Trophoblast cell (in vitro differentiated cells and primary cell): ENCODE measurements at regions not wholly inside any gene's neighbourhood (a gene's known extent, or its start where the extent isn't known, plus 50 kb on each side); places are given as distances from the start of the nearest gene placed in this dataset.

Experiments used
- DNase-seq, 2 donors: peaks; one replicate each; pipeline ENCODE4 v3.0.0-alpha.2; 2016
- H2AFZ ChIP-seq: 2 replicates; pipeline ENCODE4 v1.6.1; 2013; ENCODE audit warnings: low read length, moderate library complexity, mild to moderate bottlenecking; ENCODE audit not compliant: insufficient read depth, poor library complexity
- H2AK5ac ChIP-seq: 2 replicates; pipeline ENCODE4 v1.6.1; 2013; ENCODE audit warnings: mild to moderate bottlenecking, low read length
- H2BK120ac ChIP-seq: 2 replicates; pipeline ENCODE4 v1.6.1; 2013; ENCODE audit warnings: low read length, mild to moderate bottlenecking, moderate library complexity; ENCODE audit not compliant: insufficient read depth, poor library complexity
- H2BK12ac ChIP-seq: 2 replicates; pipeline ENCODE4 v1.6.1; 2013; ENCODE audit warnings: mild to moderate bottlenecking, low read length, moderate library complexity
- H2BK5ac ChIP-seq: 2 replicates; pipeline ENCODE4 v1.6.1; 2013; ENCODE audit warnings: low read length, low read depth, moderate library complexity, mild to moderate bottlenecking; ENCODE audit not compliant: poor library complexity
- H3K14ac ChIP-seq: 2 replicates; pipeline ENCODE4 v1.6.1; 2013; ENCODE audit warnings: mild to moderate bottlenecking, low read length
- H3K18ac ChIP-seq: 2 replicates; pipeline ENCODE4 v1.6.1; 2013; ENCODE audit warnings: mild to moderate bottlenecking, low read length
- H3K23ac ChIP-seq: 2 replicates; pipeline ENCODE4 v1.6.1; 2013; ENCODE audit warnings: low read length
- H3K27ac ChIP-seq: 2 replicates; pipeline ENCODE4 v1.5.1; 2013; ENCODE audit warnings: low read depth, mild to moderate bottlenecking, inconsistent platforms, low read length, moderate library complexity
- H3K27me3 ChIP-seq: 2 replicates; pipeline ENCODE4 v1.6.1; 2013; ENCODE audit warnings: inconsistent platforms, mild to moderate bottlenecking, low read length, moderate library complexity; ENCODE audit not compliant: insufficient read depth
- H3K36me3 ChIP-seq, 2 experiments: 1 replicate in 1 of 2; 2 replicates in 1 of 2; pipeline ENCODE4 v1.6.1; 2013; ENCODE audit warnings: low read length in 2 of 2, mild to moderate bottlenecking in 2 of 2, moderate library complexity in 1 of 2; ENCODE audit not compliant: insufficient read depth in 2 of 2, control insufficient read depth in 1 of 2
- H3K4ac ChIP-seq: 2 replicates; pipeline ENCODE4 v1.6.1; 2013; ENCODE audit warnings: low read depth, mild to moderate bottlenecking, low read length, moderate library complexity
- H3K4me1 ChIP-seq, 2 experiments: 1 replicate in 1 of 2; 2 replicates in 1 of 2; pipeline ENCODE4 v1.6.1; 2013; ENCODE audit warnings: low read length in 2 of 2, mild to moderate bottlenecking in 2 of 2, moderate library complexity in 1 of 2; ENCODE audit not compliant: insufficient read depth in 2 of 2, control insufficient read depth in 1 of 2
- H3K4me2 ChIP-seq: 2 replicates; pipeline ENCODE4 v1.6.1; 2013; ENCODE audit warnings: inconsistent platforms, mild to moderate bottlenecking, low read length, moderate library complexity
- H3K4me3 ChIP-seq: 2 replicates; pipeline ENCODE4 v1.5.1; 2013; ENCODE audit warnings: mild to moderate bottlenecking, low read depth, low read length, inconsistent platforms
- H3K79me1 ChIP-seq: one replicate; pipeline ENCODE4 v1.6.1; 2013; ENCODE audit warnings: low read length
- H3K79me2 ChIP-seq: 2 replicates; pipeline ENCODE4 v1.6.1; 2013; ENCODE audit warnings: low read length, mild to moderate bottlenecking; ENCODE audit not compliant: control insufficient read depth, insufficient read depth, poor library complexity
- H3K9ac ChIP-seq: 2 replicates; pipeline ENCODE4 v1.6.1; 2013; ENCODE audit warnings: mild to moderate bottlenecking, low read length
- H3K9me3 ChIP-seq: 2 replicates; pipeline ENCODE4 v1.6.1; 2013; ENCODE audit warnings: low read depth, mild to moderate bottlenecking, control low read depth, inconsistent platforms, low read length; ENCODE audit not compliant: insufficient read depth
- H4K12ac ChIP-seq: 2 replicates; pipeline ENCODE4 v1.6.1; 2013; ENCODE audit warnings: low read depth, mild to moderate bottlenecking, low read length, moderate library complexity
- H4K8ac ChIP-seq: 2 replicates; pipeline ENCODE4 v1.6.1; 2013; ENCODE audit warnings: low read depth, mild to moderate bottlenecking, low read length, moderate library complexity
- H4K91ac ChIP-seq: one replicate; pipeline ENCODE4 v1.6.1; 2013; ENCODE audit warnings: low read depth, mild to moderate bottlenecking, low read length, moderate library complexity
- WGBS: extraction: QIAGEN DNeasy Blood & Tissue Kit; methylation state at CpG from one replicate; pipeline ENCODE4 v1.1.7; 2013; ENCODE audit warnings: missing lambda C conversion rate; ENCODE audit not compliant: insufficient read length, insufficient coverage; ENCODE audit errors: extremely low coverage; 5-methylcytosine and 5-hydroxymethylcytosine counted together

GRCh38 chr16:59737274-59737673 is 1003.2 kb upstream of the GOT2 start:
- Histone ChIP-seq H3K4me3 (no peak overlapping the region), H2BK5ac (no peak overlapping the region), H3K9me3 (no peaks in the 10 kb centered on the region), H2AFZ (no peak overlapping the region), H4K12ac (no peak overlapping the region), H3K36me3 (no peaks in the 10 kb centered on the region), H3K18ac (no peak overlapping the region), H2BK120ac (no peak overlapping the region), H2BK12ac (no peak overlapping the region), H4K91ac (no peak overlapping the region), H3K4me1 (no peaks in the 10 kb centered on the region), H4K8ac (no peak overlapping the region), H3K79me2 (no peaks in the 10 kb centered on the region), H3K79me1 (no peaks in the 10 kb centered on the region), H3K27me3 (no peaks in the 10 kb centered on the region), H3K23ac (no peak overlapping the region), H3K4me2 (no peak overlapping the region), H3K27ac (no peak overlapping the region), H2AK5ac (no peak overlapping the region), H3K14ac (no peak overlapping the region), H3K9ac (no peak overlapping the region), H3K4ac (no peak overlapping the region)
- no peak for DNase-seq
- no CpG with 5 or more reads among the region's 1 CpG for WGBS

DNA sequence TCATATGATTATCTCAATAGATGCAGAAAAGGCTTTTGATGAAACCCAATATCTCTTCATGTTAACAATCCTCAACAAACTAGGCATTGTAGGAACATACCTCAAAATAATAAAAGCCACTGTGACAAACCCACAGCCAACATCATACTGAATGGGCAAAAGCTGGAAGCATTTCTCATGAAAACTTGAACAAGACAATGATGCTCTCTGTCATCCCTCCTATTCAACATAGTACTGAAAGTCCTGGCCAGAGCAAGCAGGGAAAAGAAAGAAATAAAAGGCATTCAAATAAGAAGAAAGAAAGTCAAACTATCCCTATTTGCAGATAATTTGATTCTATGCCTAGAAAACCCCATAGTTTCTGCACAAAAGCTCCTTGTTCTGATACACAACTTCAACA is 999.2 kb upstream of the GOT2 start:
- Histone ChIP-seq H3K23ac (no peak overlapping the region), H3K79me2 (no peaks in the 10 kb centered on the region), H2AFZ (no peak overlapping the region), H2BK12ac (no peak overlapping the region), H3K36me3 (no peaks in the 10 kb centered on the region), H3K27me3 (no peaks in the 10 kb centered on the region), H2BK120ac (no peak overlapping the region), H3K4me2 (no peak overlapping the region), H3K9me3 (peaks cover 3% of the 10 kb centered on the region), H3K4me1 (no peaks in the 10 kb centered on the region), H4K8ac (no peak overlapping the region), H2AK5ac (no peak overlapping the region), H2BK5ac (no peak overlapping the region), H3K4me3 (no peak overlapping the region), H3K9ac (no peak overlapping the region), H4K91ac (no peak overlapping the region), H3K14ac (no peak overlapping the region), H3K4ac (no peak overlapping the region), H4K12ac (no peak overlapping the region), H3K18ac (no peak overlapping the region), H3K79me1 (no peaks in the 10 kb centered on the region), H3K27ac (no peak overlapping the region)
- DNase-seq = no peak

DNA sequence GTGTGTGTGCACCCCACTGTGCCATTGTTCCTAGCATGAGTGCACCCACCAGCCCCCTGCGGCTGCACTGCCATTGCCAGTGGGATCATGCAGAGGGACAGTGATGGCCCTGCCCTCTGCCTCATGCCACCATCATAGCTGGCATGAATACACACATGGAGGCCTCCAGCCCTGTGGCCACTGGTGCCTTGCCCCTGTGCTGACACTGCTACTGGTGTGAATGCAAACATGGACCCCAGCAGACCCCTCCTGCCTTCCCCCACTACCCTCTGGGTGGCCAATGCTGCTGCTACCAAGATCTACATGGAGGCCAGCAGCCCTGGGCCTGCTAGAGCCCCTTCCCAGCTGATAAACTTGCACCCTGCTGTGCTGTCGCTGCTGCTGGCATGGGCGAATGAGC is 995.5 kb upstream of the GOT2 start:
- no peak overlapping the region for H2AFZ ChIP-seq
- no peaks in the 10 kb centered on the region for H3K36me3 ChIP-seq
- H3K23ac ChIP-seq = no peak overlapping the region
- H2BK120ac ChIP-seq = no peak overlapping the region
- no CpG with 5 or more reads among the region's 3 CpGs for WGBS
- no peaks in the 10 kb centered on the region for H3K79me2 ChIP-seq
- no peak overlapping the region for H2BK5ac ChIP-seq
- H2AK5ac ChIP-seq = no peak overlapping the region
- H3K4me3 ChIP-seq = no peak overlapping the region
- H3K27ac ChIP-seq = no peak overlapping the region
- H3K4me2 ChIP-seq = no peak overlapping the region
- H3K18ac ChIP-seq = no peak overlapping the region
- H3K9me3 ChIP-seq = peaks cover 3% of the 10 kb centered on the region
- H4K8ac ChIP-seq = no peak overlapping the region
- no peak for DNase-seq
- H4K91ac ChIP-seq = no peak overlapping the region
- no peak overlapping the region for H4K12ac ChIP-seq
- H3K4ac ChIP-seq = no peak overlapping the region
- H3K79me1 ChIP-seq = no peaks in the 10 kb centered on the region
- no peak overlapping the region for H2BK12ac ChIP-seq
- H3K27me3 ChIP-seq = no peaks in the 10 kb centered on the region
- no peak overlapping the region for H3K14ac ChIP-seq
- H3K9ac ChIP-seq = no peak overlapping the region
- H3K4me1 ChIP-seq = no peaks in the 10 kb centered on the region

GRCh38 chr16:59719121-59719520 is 985.0 kb upstream of the GOT2 start:
- H3K79me2 ChIP-seq = no peaks in the 10 kb centered on the region
- H3K36me3 ChIP-seq = no peaks in the 10 kb centered on the region
- H4K12ac ChIP-seq = no peak overlapping the region
- H3K4ac ChIP-seq = no peak overlapping the region
- H2AFZ ChIP-seq = no peak overlapping the region
- no peaks in the 10 kb centered on the region for H3K4me1 ChIP-seq
- WGBS = no CpG with 5 or more reads among the region's 2 CpGs
- H3K4me3 ChIP-seq = no peak overlapping the region
- H2BK120ac ChIP-seq = no peak overlapping the region
- H3K9ac ChIP-seq = no peak overlapping the region
- no peak overlapping the region for H3K14ac ChIP-seq
- H3K4me2 ChIP-seq = no peak overlapping the region
- H4K8ac ChIP-seq = no peak overlapping the region
- no peaks in the 10 kb centered on the region for H3K79me1 ChIP-seq
- no peak overlapping the region for H4K91ac ChIP-seq
- no peak overlapping the region for H2AK5ac ChIP-seq
- H3K27ac ChIP-seq = no peak overlapping the region
- H3K18ac ChIP-seq = no peak overlapping the region
- H3K27me3 ChIP-seq = no peaks in the 10 kb centered on the region
- H2BK12ac ChIP-seq = no peak overlapping the region
- H2BK5ac ChIP-seq = no peak overlapping the region
- no peak for DNase-seq
- H3K9me3 ChIP-seq = no peaks in the 10 kb centered on the region
- H3K23ac ChIP-seq = no peak overlapping the region
